Cardiac muscle cell (in vitro differentiated cells and primary cell): ENCODE measurements at regions not wholly inside any gene's neighbourhood (a gene's known extent, or its start where the extent isn't known, plus 50 kb on each side); places are given as distances from the start of the nearest gene placed in this dataset.

Source experiments
- DNase-seq, 2 donors: peaks; one replicate each; pipeline versions ENCODE4 v3.0.0 to v3.0.0-alpha.2; 2010 to 2017; ENCODE audit warnings: low read depth in 1 of 2, low spot score in 1 of 2
- H3K27ac ChIP-seq: fragments of 200-600 bp; sonication (generic); 2 replicates; pipeline ENCODE4 v1.5.1; 2016
- H3K27me3 ChIP-seq: fragments of 200-600 bp; sonication (generic); 2 replicates; pipeline ENCODE4 v1.6.0; 2016; ENCODE audit warnings: control low read depth
- H3K36me3 ChIP-seq: fragments of 200-600 bp; sonication (generic); 2 replicates; pipeline ENCODE4 v1.5.1; 2016; ENCODE audit warnings: control low read depth
- H3K4me1 ChIP-seq: fragments of 200-600 bp; sonication (generic); 2 replicates; pipeline ENCODE4 v1.8.1; 2017; ENCODE audit warnings: low read depth, mild to moderate bottlenecking, mixed run types
- H3K4me3 ChIP-seq: fragments of 200-600 bp; sonication (generic); 2 replicates; pipeline ENCODE4 v1.5.1; 2016; ENCODE audit warnings: mild to moderate bottlenecking
- H3K9me3 ChIP-seq: fragments of 200-600 bp; sonication (generic); 2 replicates; pipeline ENCODE4 v1.5.1; 2017; ENCODE audit warnings: low read depth, mild to moderate bottlenecking, control low read depth
- CTCF ChIP-seq: IDR thresholded peaks from 2 replicates; pipeline ENCODE4 v1.5.1; 2012; ENCODE audit warnings: low read depth, mild to moderate bottlenecking, low read length

GRCh38 chr6:125507987-125508655, 206.4 kb upstream of the HDDC2 start:
- Histone ChIP-seq H3K36me3 (no peaks in the 10 kb centered on the region), H3K9me3 (no peaks in the 10 kb centered on the region), H3K4me1 (peaks cover under 1% of the 10 kb centered on the region), H3K27ac (no peak overlapping the region), H3K27me3 (no peaks in the 10 kb centered on the region), H3K4me3 (no peak overlapping the region)
- DNase-seq = peak in 1 of 2 donors; percentile 72
- no peak for TF ChIP-seq CTCF

- no peak overlapping the region for H3K4me3 ChIP-seq
- H3K27me3 ChIP-seq = no peaks in the 10 kb centered on the region
- DNase-seq = no peak
- H3K27ac ChIP-seq = no peak overlapping the region
- no peaks in the 10 kb centered on the region for H3K4me1 ChIP-seq
- H3K36me3 ChIP-seq = no peaks in the 10 kb centered on the region
- no peaks in the 10 kb centered on the region for H3K9me3 ChIP-seq
- TF ChIP-seq CTCF = no peak
These were observed 207.0 kb upstream of the HDDC2 start for GRCh38 chr6:125508793-125509192.

GRCh38 chr6:125509477-125509876, 207.7 kb upstream of the HDDC2 start:
- Histone ChIP-seq H3K9me3 (no peaks in the 10 kb centered on the region), H3K4me1 (no peaks in the 10 kb centered on the region), H3K36me3 (no peaks in the 10 kb centered on the region), H3K4me3 (no peak overlapping the region), H3K27ac (no peak overlapping the region), H3K27me3 (no peaks in the 10 kb centered on the region)
- DNase-seq = no peak
- no peak for TF ChIP-seq CTCF

GRCh38 chr6:125510405-125510804, 208.6 kb upstream of the HDDC2 start:
- DNase-seq = no peak
- Histone ChIP-seq H3K27ac (no peak overlapping the region), H3K4me3 (no peak overlapping the region), H3K9me3 (no peaks in the 10 kb centered on the region), H3K36me3 (no peaks in the 10 kb centered on the region), H3K4me1 (no peaks in the 10 kb centered on the region), H3K27me3 (no peaks in the 10 kb centered on the region)
- TF ChIP-seq CTCF = no peak

- no peaks in the 10 kb centered on the region for H3K9me3 ChIP-seq
These were observed 210.1 kb upstream of the HDDC2 start for GRCh38 chr6:125511809-125512396.

More at GRCh38 chr6:125511809-125512396, 210.1 kb upstream of the HDDC2 start:
- H3K4me1 ChIP-seq = no peaks in the 10 kb centered on the region
- no peak overlapping the region for H3K4me3 ChIP-seq
- TF ChIP-seq CTCF = no peak
- H3K27me3 ChIP-seq = no peaks in the 10 kb centered on the region
- DNase-seq = peak in 1 of 2 donors; percentile 56
- H3K36me3 ChIP-seq = no peaks in the 10 kb centered on the region
- H3K27ac ChIP-seq = no peak overlapping the region
